ENCODE measurements at regions not wholly inside any gene's neighbourhood (a gene's known extent, or its start where the extent isn't known, plus 50 kb on each side); places are given as distances from the start of the nearest gene placed in this dataset.
"Not testable (repeated sequence)": the region's sequence is repeated elsewhere in the genome, so short reads cannot be mapped to it uniquely, and the experiment has no call there.

DNA sequence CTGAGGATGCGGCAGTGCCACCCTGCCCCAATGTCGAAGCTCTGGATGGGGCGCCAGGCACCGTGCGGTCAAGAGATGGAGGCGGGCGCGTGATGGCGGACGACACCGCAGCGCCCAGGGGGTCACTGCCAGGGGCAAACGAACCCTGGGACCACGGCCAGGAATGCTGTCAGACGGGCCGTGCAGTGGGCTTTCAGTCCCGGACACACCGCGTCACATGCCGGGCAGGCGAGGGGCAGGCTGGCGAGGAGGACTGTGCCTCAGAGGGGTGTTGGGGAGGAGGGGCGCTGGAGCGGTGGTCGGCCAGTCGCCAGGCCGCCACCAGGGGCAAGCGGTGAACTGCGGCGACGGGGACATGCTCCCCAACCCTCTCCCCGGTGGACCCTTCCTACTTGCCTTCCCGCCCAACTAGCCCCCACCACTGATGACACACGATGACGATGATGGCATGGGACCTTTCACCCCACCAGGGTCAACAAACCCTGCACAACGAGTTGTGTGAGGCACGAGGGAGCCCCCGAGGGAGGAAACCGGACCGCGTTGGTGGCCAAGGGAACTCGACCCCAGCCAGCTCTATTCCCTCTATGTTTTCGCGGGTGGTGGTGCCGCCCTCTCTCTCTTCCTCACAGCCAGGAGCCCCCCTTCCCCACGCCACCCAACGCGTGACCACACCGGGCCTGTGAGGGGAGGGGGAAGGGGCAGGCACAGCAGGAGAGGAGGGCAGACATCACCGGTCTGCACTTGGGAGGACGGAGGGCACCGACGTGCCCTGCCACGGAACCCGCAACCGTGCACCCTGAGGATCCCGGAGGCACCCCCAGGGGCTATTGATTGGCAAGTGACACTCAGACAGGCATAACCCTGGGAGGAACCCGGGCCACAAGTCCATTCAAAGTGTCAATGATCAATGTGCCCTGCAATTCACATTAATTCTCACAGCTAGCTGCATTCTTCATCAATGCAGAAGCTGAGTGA lies 1960.9 kb upstream of the DEFB115 start:
- DNase-seq (ENCODE audit: low read depth) = no peak

DNA sequence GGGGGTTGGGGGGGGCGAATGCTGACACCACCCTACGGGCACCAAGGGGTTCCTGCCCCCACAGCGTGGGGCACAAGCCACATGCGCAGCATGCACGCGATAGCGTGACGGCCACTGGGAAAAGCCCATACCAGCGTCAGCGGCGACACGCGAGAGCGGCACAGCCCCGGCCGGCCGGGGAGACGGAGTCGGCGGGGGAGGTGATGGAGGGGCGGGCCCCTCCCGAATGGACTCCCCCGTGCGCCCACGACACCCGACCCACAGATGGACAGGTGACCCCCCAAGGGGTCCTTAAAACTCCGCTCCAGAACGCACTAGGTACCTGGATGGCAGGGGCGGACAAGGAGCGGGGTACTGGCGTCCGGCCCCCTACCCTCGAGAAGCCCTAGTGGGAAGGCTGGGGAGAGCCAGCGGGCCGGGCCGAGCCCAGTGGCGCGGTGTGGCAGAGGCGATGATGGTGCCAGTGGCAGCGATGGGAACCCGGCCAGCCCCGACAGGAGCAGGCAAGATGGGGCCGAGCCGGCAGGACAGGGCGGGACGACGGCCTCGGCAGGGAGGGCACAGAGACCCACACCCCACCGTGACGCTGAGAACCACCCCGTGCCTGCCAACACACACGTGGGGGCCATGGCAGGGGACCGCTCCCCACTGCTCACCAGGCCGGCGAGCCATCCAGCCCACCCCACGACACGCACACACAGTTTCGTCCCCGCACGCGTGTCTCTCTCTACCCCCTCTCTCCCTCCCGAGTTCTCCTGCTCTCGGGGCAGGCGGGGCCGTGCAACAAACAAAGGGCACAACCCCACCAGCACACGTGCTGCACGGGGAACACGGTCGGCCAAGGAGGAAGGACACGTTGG lies 1959.8 kb upstream of the DEFB115 start:
- DNase-seq (ENCODE audit: low read depth) = no peak

DNA sequence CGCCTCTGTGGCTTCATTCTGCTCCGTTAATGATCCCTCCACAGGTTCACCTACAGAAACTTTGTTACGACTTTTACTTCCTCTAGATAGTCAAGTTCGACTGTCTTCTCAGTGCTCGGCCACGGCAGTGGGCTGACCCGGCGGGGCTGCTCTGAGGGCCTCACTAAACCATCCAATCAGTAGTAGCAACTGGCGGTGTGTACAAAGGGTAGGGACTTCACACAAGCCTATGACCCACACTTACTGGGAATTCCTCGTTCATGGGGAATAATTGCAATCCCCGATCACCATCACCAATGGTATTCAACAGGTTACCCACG lies 1959.2 kb upstream of the DEFB115 start:
- no peak for DNase-seq (ENCODE audit: low read depth)

DNA sequence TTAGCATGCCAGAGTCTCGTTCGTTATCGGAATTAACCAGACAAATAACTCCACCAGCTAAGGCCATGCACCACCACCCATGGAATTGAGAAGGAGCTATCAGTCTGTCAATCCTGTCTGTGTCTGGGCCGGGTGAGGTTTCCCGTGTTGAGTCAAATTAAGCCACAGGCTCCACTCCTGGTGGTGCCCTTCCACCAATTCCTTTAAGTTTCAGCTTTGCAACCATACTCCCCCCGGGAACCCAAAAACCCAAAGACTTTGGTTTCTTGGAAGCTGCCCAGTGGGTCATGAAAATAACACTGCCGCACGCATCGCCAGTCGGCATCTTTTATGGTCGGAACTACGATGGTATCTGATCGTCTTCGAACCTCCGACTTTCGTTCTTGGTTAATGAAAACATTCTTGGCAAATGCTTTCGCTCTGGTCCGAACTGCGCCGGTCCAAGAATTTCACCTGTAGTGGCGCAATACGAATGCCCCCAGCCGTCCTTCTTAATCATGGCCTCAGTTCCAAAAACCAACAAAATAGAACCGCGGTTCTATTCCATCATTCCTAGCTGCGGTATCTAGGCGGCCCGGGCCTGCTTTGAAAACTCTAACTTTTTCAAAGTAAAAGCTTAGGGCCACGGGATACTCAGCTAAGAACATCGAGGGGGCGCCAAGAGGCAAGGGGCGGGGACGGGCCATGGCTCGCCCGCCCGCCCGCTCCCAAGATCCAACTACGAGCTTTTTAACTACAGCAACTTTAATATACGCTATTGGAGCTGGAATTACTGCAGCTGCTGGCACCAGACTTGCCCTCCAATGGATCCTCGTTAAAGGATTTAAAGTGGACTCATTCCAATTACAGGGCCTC lies 1958.5 kb upstream of the DEFB115 start:
- peak; percentile 14 for DNase-seq (ENCODE audit: low read depth)

DNA sequence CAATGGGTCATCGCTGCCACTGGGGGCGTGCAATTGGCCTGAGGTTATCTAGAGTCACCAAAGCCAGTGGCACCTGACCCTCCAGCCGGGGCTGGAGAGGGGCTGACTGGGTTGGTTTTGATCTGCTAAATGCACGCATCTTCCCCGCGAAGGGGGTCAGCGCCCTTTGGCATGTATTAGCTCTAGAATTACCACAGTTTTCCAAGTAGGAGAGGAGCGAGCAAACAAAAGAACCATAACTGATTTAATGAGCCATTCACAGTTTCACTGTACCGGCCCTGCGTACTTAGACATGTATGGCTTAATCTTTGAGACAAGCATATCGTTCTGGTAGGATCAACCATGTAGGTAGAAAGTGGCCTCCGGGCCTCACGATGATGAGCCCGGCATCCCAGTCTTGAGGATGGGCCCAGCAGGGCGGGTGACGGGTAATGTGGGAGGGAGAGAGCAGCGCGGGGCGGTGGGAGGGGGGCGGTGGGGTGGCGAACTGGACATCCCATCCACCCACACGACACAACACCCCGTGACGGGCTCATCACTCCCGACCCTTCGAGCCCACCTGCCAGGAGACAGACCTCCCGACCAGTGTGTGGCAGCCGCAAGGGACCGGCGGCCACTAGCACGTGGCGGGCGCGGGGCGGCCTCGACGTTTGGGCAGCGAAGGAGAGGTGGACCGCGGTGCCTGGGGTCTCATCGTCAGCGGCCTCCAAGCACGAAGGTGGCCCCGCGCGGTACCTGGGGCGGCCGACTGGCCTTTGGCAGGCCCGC lies 1957.5 kb upstream of the DEFB115 start:
- DNase-seq (ENCODE audit: low read depth) = no peak

DNA sequence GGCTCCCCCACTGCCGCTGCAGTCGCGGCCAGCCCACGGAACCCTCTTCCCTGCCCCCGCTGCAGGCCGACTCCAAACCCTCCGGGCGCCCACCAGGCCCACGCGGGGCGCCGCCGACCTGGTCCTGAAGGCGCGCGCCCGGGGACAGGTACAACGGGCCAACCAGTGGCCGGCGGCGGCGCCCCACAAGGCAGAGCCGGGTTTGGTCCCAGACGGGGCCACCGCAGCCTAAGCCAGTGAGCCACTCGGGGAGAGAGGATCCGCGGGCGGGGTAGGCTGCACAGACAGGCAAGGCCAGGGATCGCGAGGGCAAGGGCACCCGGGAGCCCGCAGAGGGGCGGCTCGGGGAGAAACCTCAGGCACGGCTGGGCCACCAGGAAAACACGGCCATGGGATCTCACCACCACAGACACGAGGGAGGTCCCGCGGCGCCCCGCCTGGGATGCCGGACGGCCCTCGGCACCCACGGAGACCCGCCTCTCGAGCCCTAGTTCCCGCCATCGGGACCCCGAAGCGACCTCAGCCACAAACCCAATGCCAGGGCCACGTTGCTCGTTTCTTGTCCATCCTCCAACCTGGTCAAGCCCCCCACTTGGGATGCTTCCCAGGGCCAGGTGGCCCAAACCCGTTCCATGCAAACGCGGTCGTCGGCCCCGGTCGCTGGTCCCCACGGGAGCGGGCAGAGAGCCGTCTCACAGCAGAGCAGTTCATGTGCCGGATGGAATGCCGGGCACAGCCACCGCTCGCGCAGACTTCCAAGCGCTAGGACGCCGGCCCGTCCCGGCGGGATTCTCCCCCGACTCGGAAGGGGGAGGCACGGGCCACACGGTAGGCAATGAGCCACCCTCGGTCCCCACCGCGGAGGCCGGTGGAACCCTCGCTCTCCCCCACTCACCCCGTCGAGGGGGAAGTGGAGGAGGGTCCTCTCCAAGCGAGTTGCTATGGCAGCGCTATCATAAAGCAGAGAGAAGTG lies 1956.6 kb upstream of the DEFB115 start:
- DNase-seq (ENCODE audit: low read depth) = no peak

DNA sequence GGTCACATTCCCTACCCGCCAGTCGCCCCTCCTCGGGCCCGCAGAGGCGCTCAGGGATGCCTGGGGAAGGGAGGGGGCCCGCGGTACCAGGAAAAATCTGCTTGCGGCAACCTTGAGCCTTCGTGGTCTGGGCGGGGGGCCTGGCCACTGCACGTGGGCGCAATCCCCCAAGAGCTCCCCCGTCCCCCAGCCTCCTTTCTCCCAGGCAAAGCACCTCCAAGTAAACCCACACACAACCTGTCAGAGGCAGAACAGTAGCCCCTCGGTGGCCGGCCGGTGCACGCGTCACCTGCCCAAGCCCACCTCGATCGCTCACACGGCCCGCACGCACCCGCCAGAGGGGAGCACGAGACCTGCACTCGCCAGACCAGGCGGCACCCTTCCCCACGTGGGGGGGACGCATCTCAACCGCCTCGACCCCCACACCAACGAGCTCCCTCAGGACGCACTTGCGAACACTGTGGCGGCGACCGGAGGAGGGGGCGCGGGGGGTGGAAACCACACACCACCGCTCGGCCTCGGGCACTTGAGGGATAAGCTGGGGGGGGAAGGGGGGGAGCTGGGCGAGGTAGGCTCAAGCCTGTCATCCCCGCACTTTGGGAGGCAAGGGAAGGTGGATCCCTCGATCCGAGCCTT lies 1955.7 kb upstream of the DEFB115 start:
- DNase-seq (ENCODE audit: low read depth) = no peak

DNA sequence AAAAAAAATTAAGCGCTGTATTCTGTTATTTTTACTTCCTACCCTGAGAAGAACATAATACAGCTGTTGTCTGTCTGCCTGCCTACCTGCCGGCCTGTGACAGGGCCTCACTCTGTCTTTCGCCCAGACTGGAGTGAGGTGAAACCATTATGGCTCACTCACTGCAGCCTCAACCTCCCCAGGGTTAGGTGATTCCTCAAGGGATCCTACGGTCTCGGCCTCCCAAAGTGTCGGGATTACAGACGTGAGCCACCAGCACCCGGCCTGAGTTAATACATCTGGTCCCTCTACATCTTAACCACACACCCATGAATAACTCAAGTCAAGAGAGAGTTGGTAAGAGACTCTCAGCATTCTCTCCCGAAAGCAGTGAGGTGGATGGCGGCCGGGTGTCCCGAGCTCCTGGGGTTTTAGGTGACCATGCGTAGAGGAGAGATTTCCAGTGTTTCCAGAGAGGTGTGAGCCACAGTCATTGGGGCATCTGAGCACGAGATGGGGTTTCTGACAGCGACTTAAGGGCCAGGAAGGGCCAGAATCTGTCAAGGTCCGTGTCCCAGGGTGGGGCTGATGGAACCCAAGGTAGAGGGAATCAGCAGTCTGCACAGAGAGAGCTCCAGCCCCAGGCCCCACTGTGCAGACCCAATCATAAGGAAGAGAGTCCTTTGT lies 1954.4 kb upstream of the DEFB115 start:
- DNase-seq (ENCODE audit: low read depth) = no peak

DNA sequence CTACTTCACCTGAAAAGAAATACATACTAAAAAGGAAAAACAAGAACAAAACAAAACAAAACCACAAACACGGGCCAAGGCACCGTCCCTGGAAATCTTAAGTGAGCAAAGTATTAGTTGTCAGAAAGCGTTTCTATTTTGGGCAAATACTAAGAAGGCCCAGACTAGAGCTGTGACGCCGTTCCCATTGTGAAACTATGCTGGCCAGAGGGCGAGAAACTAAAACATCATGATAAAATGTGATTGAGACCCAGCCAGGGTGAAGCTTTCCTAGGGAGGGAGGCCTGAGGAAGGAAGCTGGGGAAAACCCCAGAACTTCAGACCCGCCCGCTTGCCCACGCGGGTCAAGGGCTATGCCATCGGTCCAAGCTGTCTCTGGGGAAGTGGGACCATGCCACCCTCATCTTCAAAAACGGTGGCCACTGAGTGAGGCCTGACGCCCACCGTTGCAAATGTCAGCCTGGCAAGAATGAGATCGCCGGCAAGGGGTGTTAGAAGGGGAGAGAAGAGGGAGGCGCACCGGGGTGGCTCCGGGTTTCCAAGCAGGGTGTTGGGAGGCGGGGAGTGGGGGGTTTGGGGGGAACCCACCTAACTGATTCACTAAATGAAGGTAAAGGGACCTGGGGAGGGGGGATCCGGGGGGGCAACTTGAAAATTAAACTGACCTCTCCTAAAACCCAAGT lies 1950.9 kb upstream of the DEFB115 start:
- no peak for DNase-seq (ENCODE audit: low read depth)

DNA sequence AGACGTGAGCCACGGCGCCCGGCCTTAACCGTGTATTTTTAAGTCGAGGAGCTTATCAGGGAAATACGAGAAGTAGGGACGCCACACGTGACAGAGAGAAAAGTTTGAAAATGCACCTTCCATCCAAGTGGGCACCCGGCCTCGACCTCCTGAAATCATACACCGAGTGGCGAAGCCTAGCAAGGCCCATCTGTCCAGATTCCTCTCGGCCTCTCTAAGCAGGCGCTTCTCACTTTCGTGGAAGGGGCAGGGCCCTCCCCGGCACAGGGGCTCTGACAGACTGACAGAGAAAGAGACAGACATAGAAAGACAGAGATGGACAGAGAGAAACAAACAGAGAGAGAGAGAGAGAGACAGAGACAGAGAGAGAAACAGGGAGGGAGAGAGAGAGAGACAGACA lies 1950.0 kb upstream of the DEFB115 start:
- not testable (repeated sequence) for DNase-seq (ENCODE audit: low read depth)

DNA sequence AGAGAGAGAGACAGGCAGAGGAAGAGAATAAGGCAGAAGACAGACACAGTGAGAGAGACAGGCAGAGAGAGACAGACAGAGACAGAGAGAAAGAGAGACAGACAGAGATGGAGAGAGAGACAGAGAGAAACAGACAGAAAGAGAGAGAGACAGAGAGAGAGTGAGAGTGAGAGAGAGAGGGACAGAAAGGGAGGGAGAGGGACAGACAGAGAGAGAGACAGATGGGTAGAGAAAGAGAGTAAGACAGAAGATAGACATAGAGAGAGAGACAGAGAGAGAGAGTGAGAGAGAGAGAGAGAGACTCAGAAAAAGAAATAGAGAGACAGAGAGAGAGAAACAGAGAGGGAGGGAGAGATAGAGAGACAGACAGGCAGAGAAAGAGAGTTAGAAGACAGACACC lies 1948.5 kb upstream of the DEFB115 start:
- not testable (repeated sequence) for DNase-seq (ENCODE audit: low read depth)

DNA sequence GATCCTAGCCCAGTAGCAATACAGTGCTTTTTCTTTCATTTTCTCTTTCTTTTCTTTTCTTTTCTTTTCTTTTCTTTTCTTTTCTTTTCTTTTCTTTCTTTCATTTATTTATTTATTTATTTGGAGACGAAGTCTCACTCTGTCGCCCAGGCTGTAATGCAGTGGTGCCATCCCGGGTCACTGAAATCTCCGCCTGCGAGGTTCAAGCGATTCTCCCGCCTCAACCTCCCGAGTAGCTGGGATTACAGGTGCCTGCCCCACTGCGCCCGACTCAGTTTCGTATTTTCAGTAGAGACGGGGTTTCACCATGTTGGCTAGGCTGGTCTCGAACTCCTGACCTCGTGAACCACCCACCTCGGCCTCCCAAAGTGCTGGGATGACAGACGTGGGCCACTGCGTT lies 1948.0 kb upstream of the DEFB115 start:
- DNase-seq (ENCODE audit: low read depth) = not testable (repeated sequence)

DNA sequence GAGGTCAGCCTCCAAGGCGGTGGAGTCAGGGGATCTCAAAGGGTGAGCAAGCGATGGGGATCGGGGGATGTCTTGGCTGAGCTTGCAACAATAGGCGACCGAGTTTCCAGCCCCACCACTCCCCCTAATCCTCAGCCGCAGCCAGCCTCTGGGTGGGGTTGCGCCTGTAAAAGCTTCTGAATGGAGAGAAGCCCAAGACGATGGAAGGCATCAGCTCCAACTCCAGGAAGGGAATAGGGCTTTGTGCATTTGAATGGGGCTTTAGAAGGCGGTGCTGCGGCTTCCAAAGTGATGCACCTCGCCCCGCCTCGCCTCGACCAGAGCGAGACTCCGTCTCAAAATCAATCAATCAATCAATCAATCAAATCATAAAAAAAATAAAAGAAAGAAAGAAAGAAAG lies 1946.4 kb upstream of the DEFB115 start:
- DNase-seq (ENCODE audit: low read depth) = not testable (repeated sequence)

DNA sequence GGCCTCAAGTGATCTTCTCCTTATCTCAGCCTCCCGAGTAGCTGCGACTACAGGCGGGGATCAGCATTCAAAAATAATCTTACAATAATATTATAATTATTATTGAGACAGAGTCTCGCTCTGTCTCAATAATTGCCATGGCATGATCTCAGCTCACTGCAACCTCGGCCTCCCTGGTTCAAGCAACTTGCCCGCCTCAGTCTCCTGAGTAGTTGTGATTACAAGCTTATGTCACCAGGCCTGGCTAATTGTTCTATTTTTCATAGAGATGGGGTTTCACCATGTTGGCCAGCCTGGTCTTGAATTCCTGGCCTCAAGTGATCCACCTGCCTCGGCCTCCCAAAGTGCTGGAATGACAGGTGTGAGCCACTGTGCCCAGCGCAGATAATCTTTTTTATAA lies 1944.8 kb upstream of the DEFB115 start:
- not testable (repeated sequence) for DNase-seq (ENCODE audit: low read depth)

DNA sequence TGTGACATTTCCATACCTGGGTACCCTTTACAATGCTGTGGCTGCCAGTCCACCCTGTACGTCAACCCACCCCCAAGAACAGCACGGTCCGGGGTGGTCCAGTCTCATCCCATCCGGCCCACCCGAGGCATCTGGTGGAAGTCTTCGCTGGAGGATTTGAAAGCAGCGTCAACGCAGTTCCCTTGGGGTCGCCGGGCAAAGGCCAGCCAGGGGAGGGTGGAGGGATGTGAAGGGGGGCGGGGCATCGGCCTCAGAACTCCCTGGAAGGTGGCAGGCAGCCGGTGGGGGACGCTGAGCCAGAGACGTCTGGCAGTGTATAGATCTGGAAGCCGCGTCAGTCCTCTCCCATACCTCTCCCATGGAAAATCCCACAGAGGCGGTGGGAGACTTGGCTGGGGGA lies 1944.0 kb upstream of the DEFB115 start:
- DNase-seq (ENCODE audit: low read depth) = no peak

DNA sequence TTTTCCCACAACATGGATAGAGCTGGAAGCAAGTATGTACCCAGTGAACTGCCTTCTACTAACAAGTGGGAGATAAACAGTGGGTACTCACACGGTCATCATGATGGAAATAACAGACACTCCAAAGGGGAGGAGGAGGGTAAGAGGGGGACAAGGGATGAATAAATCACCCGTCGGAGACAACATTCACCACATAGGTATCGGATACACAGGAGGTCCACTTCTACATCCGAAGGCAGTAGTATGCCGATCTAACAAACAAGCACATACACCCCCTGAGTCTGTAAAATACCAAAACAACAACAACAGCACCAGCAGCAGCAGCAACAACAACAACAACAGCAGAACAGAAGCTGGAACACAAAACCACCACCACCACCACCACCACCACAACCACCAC lies 1943.2 kb upstream of the DEFB115 start:
- no peak for DNase-seq (ENCODE audit: low read depth)

DNA sequence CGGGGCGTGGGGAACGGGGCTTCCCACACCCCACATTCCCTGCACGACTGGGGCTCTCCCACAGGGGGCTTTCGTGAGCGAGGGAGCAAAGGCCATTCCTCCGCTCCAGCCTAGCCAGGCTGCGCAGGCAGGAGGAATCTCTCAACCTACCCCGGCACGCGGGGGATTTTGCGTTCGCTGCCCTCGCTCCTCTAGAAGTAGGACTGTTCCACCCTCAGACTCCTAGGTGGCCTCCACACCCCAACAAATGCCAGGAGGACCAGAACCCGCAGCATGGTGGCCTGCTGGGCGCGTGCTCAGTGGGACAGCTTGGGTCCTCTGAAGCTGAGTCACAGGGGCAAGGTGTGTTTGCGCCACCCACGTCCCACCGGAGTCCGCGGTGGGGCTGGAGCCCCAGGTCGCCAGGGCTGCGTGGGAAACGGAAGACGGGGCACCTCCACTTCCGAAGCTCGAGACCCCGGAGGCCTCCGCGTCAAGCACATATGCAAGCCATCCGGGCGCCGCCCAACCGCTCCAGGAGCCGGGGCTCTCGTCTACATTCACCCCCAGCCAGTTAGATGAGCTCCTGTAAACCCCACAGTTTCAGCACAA lies 1938.5 kb upstream of the DEFB115 start:
- DNase-seq (ENCODE audit: low read depth) = no peak

DNA sequence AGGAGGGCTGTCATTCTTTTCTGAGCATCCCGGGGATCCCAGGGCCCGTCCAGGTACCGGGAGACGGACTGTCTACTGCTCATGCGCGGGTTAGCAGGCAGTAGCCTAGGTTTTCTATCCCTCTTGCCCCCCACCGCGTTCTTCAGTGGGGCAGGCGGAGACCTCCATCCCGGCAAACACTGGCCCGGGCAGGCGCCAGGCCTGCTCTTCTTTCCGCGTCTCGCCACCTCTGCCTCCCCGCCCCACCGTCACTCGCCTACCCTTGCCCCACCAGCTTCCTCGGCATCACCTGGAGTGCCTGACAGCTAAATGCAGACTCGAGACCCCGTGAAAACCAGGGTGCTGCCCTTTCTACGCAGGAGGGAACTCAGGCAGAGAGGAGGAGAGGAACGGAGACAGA lies 1937.7 kb upstream of the DEFB115 start:
- DNase-seq (ENCODE audit: low read depth) = no peak
